ENCODE measurements at regions not wholly inside any gene's neighbourhood (a gene's known extent, or its start where the extent isn't known, plus 50 kb on each side); places are given as distances from the start of the nearest gene placed in this dataset.

GRCh38 chr7:155951554-155952158 is 139.4 kb upstream of the SHH start (continued):
- TF ChIP-seq ZNF142 (CRISPR knock-in tag; IDR thresholded peaks at IDR 0.05), result no peak
- TF ChIP-seq TAF15 (IDR thresholded peaks at IDR 0.05; ENCODE audit: low read depth, low read length, poor library complexity, severe bottlenecking), result no peak
- peak; percentile 73 for TF ChIP-seq PATZ1 (CRISPR knock-in tag; IDR thresholded peaks at IDR 0.05)
- TF ChIP-seq SP140L (CRISPR knock-in tag; IDR thresholded peaks at IDR 0.05; ENCODE audit: borderline replicate concordance), result no peak
- peak; percentile 9; the same call in 1 of the 2 replicates for TF ChIP-seq RAD21 (CRISPR knock-in tag; IDR thresholded peaks at IDR 0.05)
- no peak for TF ChIP-seq PAX8 (CRISPR knock-in tag; IDR thresholded peaks at IDR 0.05; ENCODE audit: borderline replicate concordance)
- TF ChIP-seq PREB (CRISPR knock-in tag; IDR thresholded peaks at IDR 0.05), result no peak
- TF ChIP-seq GTF3A (CRISPR knock-in tag; conservative IDR thresholded peaks at IDR 0.05), result no peak; the same call in 1 of the 2 replicates
- no peak for TF ChIP-seq RBM39 (IDR thresholded peaks at IDR 0.05; ENCODE audit: low read depth, low read length, poor library complexity, severe bottlenecking)
- peak; percentile 88; the same call in 1 of the 2 replicates for TF ChIP-seq ZNF816 (CRISPR knock-in tag; IDR thresholded peaks at IDR 0.05; ENCODE audit: borderline replicate concordance)
- TF ChIP-seq SMC3 (IDR thresholded peaks at IDR 0.05; ENCODE audit: low read length), result peak; percentile 9; the same call in 1 of the 2 replicates
- peak; percentile 65; the same call in 1 of the 2 replicates for TF ChIP-seq CREB3 (CRISPR knock-in tag; IDR thresholded peaks at IDR 0.05)
- no peak for TF ChIP-seq HHEX (CRISPR knock-in tag; IDR thresholded peaks at IDR 0.05)
- TF ChIP-seq SNRNP70 (IDR thresholded peaks at IDR 0.05; ENCODE audit: low read depth, low read length), result no peak
- 0 out of 2 replicates have a peak, but pooled peaks have one; percentile 69 for TF ChIP-seq ZXDC (CRISPR knock-in tag; IDR thresholded peaks at IDR 0.05)
- no peak for TF ChIP-seq FOXP1 (IDR thresholded peaks at IDR 0.05)
- peak; percentile 39; the same call in 1 of the 2 replicates for TF ChIP-seq FOXP1 (CRISPR knock-in tag; IDR thresholded peaks at IDR 0.05)

All from HepG2 (cell line).